ENCODE measurements at regions not wholly inside any gene's neighbourhood (a gene's known extent, or its start where the extent isn't known, plus 50 kb on each side); places are given as distances from the start of the nearest gene placed in this dataset.

- no peak overlapping the region for H2AFZ ChIP-seq (ENCODE audit: low read length)
- no peaks in the 10 kb centered on the region for H3K27me3 ChIP-seq (ENCODE audit: low read length)
- no peak overlapping the region for H3K27ac ChIP-seq (ENCODE audit: low read length)
- no peak overlapping the region for H3K4me2 ChIP-seq (ENCODE audit: low read depth, low read length, poor library complexity, severe bottlenecking)
- no peaks in the 10 kb centered on the region for H4K20me1 ChIP-seq (ENCODE audit: insufficient read depth, low read depth, low read length)
- no peak overlapping the region for H3K4me3 ChIP-seq (ENCODE audit: low read length)
- H3K79me2 ChIP-seq (ENCODE audit: low read length), result no peaks in the 10 kb centered on the region
- H3K4me1 ChIP-seq (ENCODE audit: low read length), result no peaks in the 10 kb centered on the region
- H3K9ac ChIP-seq (ENCODE audit: low read length), result no peak overlapping the region
- DNase-seq, result no peak
- no peaks in the 10 kb centered on the region for H3K9me2 ChIP-seq (replicated peaks; ENCODE audit: insufficient read depth, low read length)
- H3K36me3 ChIP-seq (ENCODE audit: insufficient read depth, low read length), result no peaks in the 10 kb centered on the region
- H3K9me3 ChIP-seq (ENCODE audit: low read length), result no peaks in the 10 kb centered on the region
Observed at GRCh38 chr4:165662341-165662740, 210.7 kb upstream of the TLL1 start.

- no peak for DNase-seq
- no peak overlapping the region for H3K4me2 ChIP-seq (ENCODE audit: low read depth, low read length, poor library complexity, severe bottlenecking)
- no peaks in the 10 kb centered on the region for H3K27me3 ChIP-seq (ENCODE audit: low read length)
- no peaks in the 10 kb centered on the region for H4K20me1 ChIP-seq (ENCODE audit: insufficient read depth, low read depth, low read length)
- no peak overlapping the region for H2AFZ ChIP-seq (ENCODE audit: low read length)
- no peak overlapping the region for H3K4me3 ChIP-seq (ENCODE audit: low read length)
- no peak overlapping the region for H3K9ac ChIP-seq (ENCODE audit: low read length)
- no peaks in the 10 kb centered on the region for H3K79me2 ChIP-seq (ENCODE audit: low read length)
- no peaks in the 10 kb centered on the region for H3K4me1 ChIP-seq (ENCODE audit: low read length)
- H3K9me2 ChIP-seq (replicated peaks; ENCODE audit: insufficient read depth, low read length), result no peaks in the 10 kb centered on the region
- H3K27ac ChIP-seq (ENCODE audit: low read length), result no peak overlapping the region
- H3K36me3 ChIP-seq (ENCODE audit: insufficient read depth, low read length), result no peaks in the 10 kb centered on the region
- H3K9me3 ChIP-seq (ENCODE audit: low read length), result no peaks in the 10 kb centered on the region
Observed at GRCh38 chr4:165663411-165663810, 209.6 kb upstream of the TLL1 start.

- no peak overlapping the region for H3K27ac ChIP-seq (ENCODE audit: low read length)
- no peak overlapping the region for H3K9ac ChIP-seq (ENCODE audit: low read length)
- no peaks in the 10 kb centered on the region for H3K36me3 ChIP-seq (ENCODE audit: insufficient read depth, low read length)
- no peak for DNase-seq
- H3K4me3 ChIP-seq (ENCODE audit: low read length), result no peak overlapping the region
- H3K79me2 ChIP-seq (ENCODE audit: low read length), result no peaks in the 10 kb centered on the region
- H3K27me3 ChIP-seq (ENCODE audit: low read length), result no peaks in the 10 kb centered on the region
- H2AFZ ChIP-seq (ENCODE audit: low read length), result no peak overlapping the region
- H3K4me1 ChIP-seq (ENCODE audit: low read length), result no peaks in the 10 kb centered on the region
- no peak overlapping the region for H3K4me2 ChIP-seq (ENCODE audit: low read depth, low read length, poor library complexity, severe bottlenecking)
- H3K9me2 ChIP-seq (replicated peaks; ENCODE audit: insufficient read depth, low read length), result no peaks in the 10 kb centered on the region
- H4K20me1 ChIP-seq (ENCODE audit: insufficient read depth, low read depth, low read length), result no peaks in the 10 kb centered on the region
- no peaks in the 10 kb centered on the region for H3K9me3 ChIP-seq (ENCODE audit: low read length)
Observed at GRCh38 chr4:165666836-165667235, 206.2 kb upstream of the TLL1 start.

- Histone ChIP-seq H3K27ac (ENCODE audit: low read length) (no peak overlapping the region), H3K9me2 (replicated peaks; ENCODE audit: insufficient read depth, low read length) (no peaks in the 10 kb centered on the region), H3K4me1 (ENCODE audit: low read length) (no peaks in the 10 kb centered on the region), H3K4me3 (ENCODE audit: low read length) (no peak overlapping the region), H4K20me1 (ENCODE audit: insufficient read depth, low read depth, low read length) (no peaks in the 10 kb centered on the region), H3K9me3 (ENCODE audit: low read length) (no peaks in the 10 kb centered on the region), H3K36me3 (ENCODE audit: insufficient read depth, low read length) (no peaks in the 10 kb centered on the region), H3K4me2 (ENCODE audit: low read depth, low read length, poor library complexity, severe bottlenecking) (no peak overlapping the region), H3K79me2 (ENCODE audit: low read length) (no peaks in the 10 kb centered on the region), H3K27me3 (ENCODE audit: low read length) (no peaks in the 10 kb centered on the region), H3K9ac (ENCODE audit: low read length) (no peak overlapping the region), H2AFZ (ENCODE audit: low read length) (no peak overlapping the region)
- DNase-seq, result no peak
Observed at GRCh38 chr4:165667969-165668368, 205.1 kb upstream of the TLL1 start.

DNA sequence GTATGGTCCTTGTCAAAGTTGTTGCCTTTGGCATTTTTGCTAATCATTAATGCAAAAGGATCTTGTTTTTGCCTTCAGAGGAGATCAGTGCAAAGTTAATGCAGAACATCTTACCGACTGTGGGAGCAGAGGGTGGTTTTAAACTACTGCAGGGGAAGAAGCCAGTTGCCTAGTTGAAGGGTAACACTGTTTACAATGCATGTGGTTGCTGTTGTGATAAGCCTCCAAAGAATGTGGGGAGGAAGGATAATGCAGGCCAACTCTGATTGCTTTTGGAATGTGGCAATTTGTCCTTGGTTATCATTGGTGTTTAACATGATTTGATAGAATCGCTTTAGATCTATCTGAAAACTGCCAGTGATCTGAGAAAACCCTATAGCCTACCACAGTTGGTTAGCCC, 204.3 kb upstream of the TLL1 start:
- no peaks in the 10 kb centered on the region for H3K4me1 ChIP-seq (ENCODE audit: low read length)
- no peak overlapping the region for H3K27ac ChIP-seq (ENCODE audit: low read length)

DNA sequence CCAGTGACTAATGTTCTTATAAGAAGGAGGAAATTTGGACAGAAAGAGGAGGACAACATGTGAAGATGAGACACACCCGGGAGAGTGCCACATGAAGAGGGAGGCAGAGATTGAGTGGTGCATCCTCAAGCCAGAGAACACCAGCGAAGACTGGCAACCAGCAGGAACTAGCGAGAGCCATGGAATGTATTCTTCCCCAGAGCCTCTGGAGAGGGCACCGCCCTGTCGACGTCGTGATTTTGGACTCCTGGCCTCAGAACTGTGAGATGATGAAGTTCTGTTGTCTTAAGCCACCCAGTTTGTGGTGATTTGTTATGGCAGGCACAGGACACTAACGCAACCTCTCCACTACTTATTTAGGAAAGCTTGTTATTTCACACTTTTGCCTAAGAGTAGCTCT, 196.0 kb upstream of the TLL1 start:
- H3K9ac ChIP-seq (ENCODE audit: low read length), result no peak overlapping the region
- no peaks in the 10 kb centered on the region for H4K20me1 ChIP-seq (ENCODE audit: insufficient read depth, low read depth, low read length)
- H2AFZ ChIP-seq (ENCODE audit: low read length), result no peak overlapping the region
- no peaks in the 10 kb centered on the region for H3K36me3 ChIP-seq (ENCODE audit: insufficient read depth, low read length)
- no peaks in the 10 kb centered on the region for H3K4me1 ChIP-seq (ENCODE audit: low read length)
- H3K27me3 ChIP-seq (ENCODE audit: low read length), result no peaks in the 10 kb centered on the region
- H3K4me3 ChIP-seq (ENCODE audit: low read length), result no peak overlapping the region
- H3K9me3 ChIP-seq (ENCODE audit: low read length), result no peaks in the 10 kb centered on the region
- no peak for DNase-seq
- no peak overlapping the region for H3K4me2 ChIP-seq (ENCODE audit: low read depth, low read length, poor library complexity, severe bottlenecking)
- no peaks in the 10 kb centered on the region for H3K79me2 ChIP-seq (ENCODE audit: low read length)
- no peak overlapping the region for H3K27ac ChIP-seq (ENCODE audit: low read length)
- H3K9me2 ChIP-seq (replicated peaks; ENCODE audit: insufficient read depth, low read length), result no peaks in the 10 kb centered on the region

More for the DNA sequence above, 204.3 kb upstream of the TLL1 start:
- no peak for DNase-seq
- H3K9me2 ChIP-seq (replicated peaks; ENCODE audit: insufficient read depth, low read length), result no peaks in the 10 kb centered on the region
- H3K36me3 ChIP-seq (ENCODE audit: insufficient read depth, low read length), result no peaks in the 10 kb centered on the region
- no peaks in the 10 kb centered on the region for H3K27me3 ChIP-seq (ENCODE audit: low read length)
- no peak overlapping the region for H2AFZ ChIP-seq (ENCODE audit: low read length)
- no peak overlapping the region for H3K4me3 ChIP-seq (ENCODE audit: low read length)
- no peaks in the 10 kb centered on the region for H4K20me1 ChIP-seq (ENCODE audit: insufficient read depth, low read depth, low read length)
- H3K9me3 ChIP-seq (ENCODE audit: low read length), result no peaks in the 10 kb centered on the region
- no peak overlapping the region for H3K4me2 ChIP-seq (ENCODE audit: low read depth, low read length, poor library complexity, severe bottlenecking)
- no peak overlapping the region for H3K9ac ChIP-seq (ENCODE audit: low read length)
- no peaks in the 10 kb centered on the region for H3K79me2 ChIP-seq (ENCODE audit: low read length)

DNA sequence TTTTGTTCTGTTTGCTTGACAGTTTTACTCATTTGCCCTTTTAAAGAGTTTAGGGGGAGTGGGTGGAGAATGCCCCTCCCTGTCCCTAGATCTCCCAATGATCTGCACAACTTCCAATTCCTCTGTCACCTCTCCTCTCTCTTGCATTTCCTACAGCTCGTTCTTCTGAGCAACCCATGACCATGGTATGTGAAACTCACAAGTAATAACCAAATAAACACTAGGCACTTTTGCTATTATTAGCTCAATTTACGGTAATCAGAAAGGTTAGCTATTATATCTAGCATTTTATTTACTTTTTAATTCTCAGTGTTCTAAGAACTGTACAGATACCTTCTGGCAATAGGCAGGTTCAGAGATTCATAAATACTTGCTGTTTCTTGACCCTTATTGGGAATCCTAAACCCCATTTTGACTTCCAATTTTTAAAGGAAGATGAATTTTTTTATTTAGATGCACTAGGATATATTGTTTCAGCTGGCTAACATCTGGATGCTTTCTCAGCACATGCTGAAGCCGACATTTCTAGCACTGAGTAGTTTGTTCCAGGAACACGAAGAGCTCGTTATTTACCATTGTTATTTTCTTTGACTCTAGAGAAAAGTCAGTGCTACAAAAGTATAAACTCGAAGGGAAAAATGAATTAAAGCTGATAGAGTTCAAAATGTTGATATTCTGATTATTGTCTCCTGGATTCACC, 194.7 kb upstream of the TLL1 start:
- Histone ChIP-seq H3K27ac (ENCODE audit: low read length) (no peak overlapping the region), H3K4me3 (ENCODE audit: low read length) (no peak overlapping the region), H3K4me2 (ENCODE audit: low read depth, low read length, poor library complexity, severe bottlenecking) (no peak overlapping the region), H3K36me3 (ENCODE audit: insufficient read depth, low read length) (no peaks in the 10 kb centered on the region), H3K4me1 (ENCODE audit: low read length) (no peaks in the 10 kb centered on the region), H2AFZ (ENCODE audit: low read length) (no peak overlapping the region), H3K79me2 (ENCODE audit: low read length) (no peaks in the 10 kb centered on the region), H3K9me2 (replicated peaks; ENCODE audit: insufficient read depth, low read length) (no peaks in the 10 kb centered on the region), H3K9me3 (ENCODE audit: low read length) (no peaks in the 10 kb centered on the region), H3K9ac (ENCODE audit: low read length) (no peak overlapping the region), H3K27me3 (ENCODE audit: low read length) (no peaks in the 10 kb centered on the region), H4K20me1 (ENCODE audit: insufficient read depth, low read depth, low read length) (no peaks in the 10 kb centered on the region)
- no peak for DNase-seq

DNA sequence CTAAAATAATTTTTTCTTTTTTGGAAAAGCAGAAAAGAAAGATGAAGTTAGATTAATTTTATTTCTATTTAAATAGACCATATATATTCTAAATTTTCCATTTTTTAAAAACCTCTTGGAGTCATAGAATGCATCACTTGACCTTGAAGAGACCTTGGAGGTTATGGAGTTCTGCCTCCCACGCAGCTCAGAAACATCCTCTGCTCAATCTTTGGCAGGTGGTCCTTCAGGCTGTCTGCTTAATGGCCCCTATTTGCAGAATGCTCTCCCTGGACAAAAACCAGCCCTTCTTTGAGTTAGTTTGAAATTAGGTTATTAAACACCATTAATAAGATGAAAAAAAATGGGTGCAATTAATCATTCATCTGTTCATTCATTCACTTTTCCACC, 194.1 kb upstream of the TLL1 start:
- Histone ChIP-seq H3K4me3 (ENCODE audit: low read length) (no peak overlapping the region), H3K36me3 (ENCODE audit: insufficient read depth, low read length) (no peaks in the 10 kb centered on the region), H3K4me2 (ENCODE audit: low read depth, low read length, poor library complexity, severe bottlenecking) (no peak overlapping the region), H3K79me2 (ENCODE audit: low read length) (no peaks in the 10 kb centered on the region), H3K9ac (ENCODE audit: low read length) (no peak overlapping the region), H4K20me1 (ENCODE audit: insufficient read depth, low read depth, low read length) (no peaks in the 10 kb centered on the region), H2AFZ (ENCODE audit: low read length) (no peak overlapping the region), H3K9me2 (replicated peaks; ENCODE audit: insufficient read depth, low read length) (no peaks in the 10 kb centered on the region), H3K9me3 (ENCODE audit: low read length) (no peaks in the 10 kb centered on the region), H3K27me3 (ENCODE audit: low read length) (no peaks in the 10 kb centered on the region), H3K4me1 (ENCODE audit: low read length) (no peaks in the 10 kb centered on the region), H3K27ac (ENCODE audit: low read length) (no peak overlapping the region)
- DNase-seq, result no peak

GRCh38 chr4:165680821-165681220, 192.2 kb upstream of the TLL1 start:
- H3K4me2 ChIP-seq (ENCODE audit: low read depth, low read length, poor library complexity, severe bottlenecking), result no peak overlapping the region
- H3K9ac ChIP-seq (ENCODE audit: low read length), result no peak overlapping the region
- DNase-seq, result no peak
- no peaks in the 10 kb centered on the region for H3K9me3 ChIP-seq (ENCODE audit: low read length)
- H3K27me3 ChIP-seq (ENCODE audit: low read length), result no peaks in the 10 kb centered on the region
- H3K4me1 ChIP-seq (ENCODE audit: low read length), result no peaks in the 10 kb centered on the region
- no peaks in the 10 kb centered on the region for H4K20me1 ChIP-seq (ENCODE audit: insufficient read depth, low read depth, low read length)
- H2AFZ ChIP-seq (ENCODE audit: low read length), result no peak overlapping the region
- no peaks in the 10 kb centered on the region for H3K79me2 ChIP-seq (ENCODE audit: low read length)
- no peak overlapping the region for H3K4me3 ChIP-seq (ENCODE audit: low read length)
- no peaks in the 10 kb centered on the region for H3K9me2 ChIP-seq (replicated peaks; ENCODE audit: insufficient read depth, low read length)
- no peaks in the 10 kb centered on the region for H3K36me3 ChIP-seq (ENCODE audit: insufficient read depth, low read length)
- no peak overlapping the region for H3K27ac ChIP-seq (ENCODE audit: low read length)
